IPS DF 19.7 (cell line): ENCODE measurements at regions not wholly inside any gene's neighbourhood (a gene's known extent, or its start where the extent isn't known, plus 50 kb on each side); places are given as distances from the start of the nearest gene placed in this dataset.

Experiments
- DNase-seq: peaks from one replicate; pipeline ENCODE4 v3.0.0-alpha.2; 2013; ENCODE audit warnings: low read depth, low spot score

DNA sequence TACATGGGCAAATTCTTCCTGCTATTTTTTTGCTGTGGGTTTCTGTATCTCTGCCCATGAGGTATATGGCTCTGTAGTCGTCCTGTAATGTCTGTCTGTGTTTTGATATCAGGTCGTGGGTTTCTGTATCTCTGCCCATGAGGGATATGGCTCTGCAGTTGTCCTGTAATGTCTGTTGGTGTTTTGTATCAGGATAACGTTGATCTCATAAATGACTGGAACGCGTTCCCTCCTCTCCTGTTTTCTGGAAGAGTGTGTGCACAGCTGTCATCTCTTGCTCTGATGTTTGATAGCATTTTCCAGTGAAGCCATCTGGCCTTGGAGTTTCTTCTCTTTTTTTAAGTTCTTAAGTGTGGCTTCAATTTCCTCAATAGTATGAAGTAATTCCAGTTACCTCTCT lies 57.2 kb downstream of the SOX1 start:
- no peak for DNase-seq

DNA sequence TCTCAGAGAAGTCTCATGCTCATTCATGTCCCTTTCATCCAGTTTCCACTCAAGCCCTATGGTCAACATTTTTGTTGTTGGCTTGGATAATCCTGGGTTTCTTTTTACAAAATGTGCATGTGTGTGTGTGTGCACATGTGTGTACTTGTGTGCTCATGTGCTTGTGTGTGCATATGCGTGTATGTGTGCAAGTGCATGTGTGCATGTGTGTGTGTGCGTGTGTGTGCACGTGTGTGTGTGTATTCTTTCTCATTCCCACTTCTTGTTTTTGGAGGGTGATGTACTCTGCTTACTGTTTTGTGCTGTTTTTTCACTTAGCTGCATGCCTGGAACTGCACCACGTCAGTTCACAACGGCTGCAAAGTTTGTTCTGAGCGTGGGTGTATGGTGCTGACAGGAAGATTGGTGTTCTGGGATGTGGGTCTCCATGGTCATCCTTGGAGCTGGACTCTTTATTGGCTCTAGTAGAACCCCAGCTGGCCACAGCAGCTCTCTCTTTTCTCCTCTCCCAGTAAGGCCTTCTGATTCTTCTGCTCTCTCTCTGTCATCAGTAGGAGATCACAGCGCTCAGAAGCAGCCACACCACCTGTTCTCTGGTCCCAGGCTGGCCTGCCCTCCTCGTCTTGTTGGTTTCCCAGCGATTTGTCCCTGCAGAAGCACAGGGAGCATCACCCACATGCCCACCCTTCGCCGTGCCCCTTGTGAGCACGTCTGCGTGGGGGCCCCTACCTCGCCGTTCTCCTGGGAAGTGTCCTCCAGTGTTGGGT lies 60.8 kb downstream of the SOX1 start:
- DNase-seq, result no peak

DNA sequence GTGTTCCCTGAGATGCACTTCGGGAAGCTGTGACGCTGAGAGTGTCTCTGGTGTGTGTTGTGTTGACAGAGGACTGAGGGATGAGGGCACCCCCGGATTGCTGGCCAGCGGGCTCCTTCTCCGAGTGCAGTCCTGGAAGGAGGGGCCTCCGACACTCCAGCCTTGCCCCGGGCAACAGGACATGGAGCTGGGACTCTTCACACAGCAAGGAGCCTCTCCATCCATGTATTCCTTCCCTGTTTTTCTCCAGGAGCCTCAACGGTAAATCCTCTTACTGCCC lies 61.3 kb downstream of the SOX1 start:
- no peak for DNase-seq

DNA sequence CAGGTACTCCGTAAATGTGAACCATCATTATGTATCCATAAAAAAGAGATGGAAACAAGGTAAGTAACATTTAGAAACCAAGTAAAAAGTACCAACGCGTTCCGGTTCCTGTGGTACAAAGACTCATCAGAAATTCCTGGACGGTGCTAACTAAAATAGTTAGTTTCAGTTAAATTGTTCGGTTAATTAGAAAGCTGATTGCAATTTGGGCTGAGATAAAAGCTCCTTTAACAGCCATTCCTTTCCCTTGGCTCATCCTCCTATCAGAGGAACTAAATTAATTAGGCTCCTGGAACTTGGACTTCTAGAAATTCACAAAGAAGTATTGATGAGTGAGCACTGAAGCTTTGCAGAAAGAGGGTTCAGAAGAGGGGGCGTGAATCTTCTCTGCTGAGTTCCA lies 63.5 kb downstream of the SOX1 start:
- no peak for DNase-seq

DNA sequence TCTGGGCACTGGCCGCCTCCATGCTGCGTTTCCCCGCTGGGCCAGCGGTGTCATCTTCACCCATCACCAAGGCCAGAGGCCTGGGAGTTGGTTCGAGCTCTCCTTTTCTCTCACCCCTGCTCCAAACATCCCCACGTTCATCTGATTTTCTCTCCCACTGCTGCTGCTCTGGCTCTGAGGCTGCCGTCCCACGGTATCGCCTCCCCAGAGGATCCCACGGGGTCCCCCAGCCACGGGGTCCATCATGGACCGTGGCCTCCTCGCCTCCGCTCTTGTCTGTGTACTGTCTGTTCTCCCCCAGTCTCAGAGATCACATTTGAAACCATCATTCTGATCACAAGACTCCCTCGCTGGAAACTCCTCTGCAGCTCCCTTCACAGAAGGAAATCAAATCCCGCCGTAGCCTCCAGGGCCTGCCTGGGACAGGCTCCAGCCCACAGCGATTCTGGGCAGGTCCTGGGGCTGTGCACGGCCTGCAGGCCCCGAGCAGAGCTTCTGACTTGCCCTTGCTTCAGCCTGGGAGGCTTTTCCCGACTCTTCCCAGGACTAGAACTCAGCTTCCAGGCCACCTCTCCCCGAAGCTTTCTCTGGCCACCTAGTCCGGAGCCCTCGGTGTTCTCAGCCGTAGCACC lies 64.2 kb downstream of the SOX1 start:
- DNase-seq, result no peak

DNA sequence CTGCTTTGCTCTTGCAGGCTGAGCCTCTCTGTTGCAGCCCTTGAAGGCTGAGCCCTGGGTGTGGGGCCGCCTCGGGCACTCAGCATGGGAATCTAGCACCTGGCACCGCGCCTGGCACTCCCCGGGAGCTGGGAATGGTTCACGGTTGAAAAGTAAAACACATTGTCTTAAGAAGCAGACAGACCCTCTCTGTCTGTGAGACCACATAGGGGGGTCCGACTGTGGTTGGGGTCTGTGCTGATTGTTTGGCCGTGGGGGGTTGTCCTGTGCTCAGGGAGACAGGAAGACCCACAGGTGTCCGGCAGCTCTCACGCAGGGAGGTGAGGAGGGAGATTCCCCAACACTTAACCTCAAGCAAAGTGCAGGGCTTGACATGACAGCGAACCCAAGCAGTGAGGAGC lies 64.8 kb downstream of the SOX1 start:
- DNase-seq, result no peak

DNA sequence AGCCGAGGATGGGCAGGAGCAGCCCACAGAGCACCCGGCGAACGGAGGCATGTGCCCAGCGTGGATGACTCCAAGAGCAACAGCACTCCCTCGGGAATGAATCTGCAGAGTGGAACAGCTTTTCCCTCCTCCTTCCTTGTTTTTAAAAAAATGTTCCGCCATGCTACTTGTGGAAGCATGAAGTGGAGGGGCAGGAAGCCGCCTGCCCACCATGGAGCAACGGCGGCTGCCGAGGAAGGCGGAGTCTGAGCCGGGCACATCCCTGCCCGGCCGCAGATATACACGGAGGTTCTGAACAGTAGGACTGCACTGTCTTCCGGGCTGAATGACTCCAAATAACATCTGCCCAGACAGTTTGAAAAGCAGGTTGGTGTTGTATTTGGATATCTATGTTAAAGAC lies 65.2 kb downstream of the SOX1 start:
- DNase-seq, result no peak

DNA sequence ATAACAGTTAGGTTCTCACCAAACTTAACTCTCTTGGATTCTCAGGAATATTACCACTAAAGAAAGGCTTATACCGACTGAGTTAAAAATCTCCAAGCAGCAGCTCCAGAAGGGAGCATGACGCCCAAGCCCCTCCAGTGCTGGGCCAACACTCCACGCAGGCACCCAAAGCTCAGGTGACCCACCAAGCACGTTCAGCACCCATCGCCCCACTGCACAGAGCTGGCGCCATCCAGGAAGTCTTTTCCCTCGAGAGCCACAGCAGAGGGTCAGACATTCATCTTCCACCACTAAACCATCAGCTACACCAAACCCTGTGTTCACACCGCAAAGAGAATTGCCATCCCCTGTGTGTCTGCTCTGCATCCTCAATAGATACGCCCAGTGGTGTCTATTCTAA lies 65.7 kb downstream of the SOX1 start:
- DNase-seq, result no peak

DNA sequence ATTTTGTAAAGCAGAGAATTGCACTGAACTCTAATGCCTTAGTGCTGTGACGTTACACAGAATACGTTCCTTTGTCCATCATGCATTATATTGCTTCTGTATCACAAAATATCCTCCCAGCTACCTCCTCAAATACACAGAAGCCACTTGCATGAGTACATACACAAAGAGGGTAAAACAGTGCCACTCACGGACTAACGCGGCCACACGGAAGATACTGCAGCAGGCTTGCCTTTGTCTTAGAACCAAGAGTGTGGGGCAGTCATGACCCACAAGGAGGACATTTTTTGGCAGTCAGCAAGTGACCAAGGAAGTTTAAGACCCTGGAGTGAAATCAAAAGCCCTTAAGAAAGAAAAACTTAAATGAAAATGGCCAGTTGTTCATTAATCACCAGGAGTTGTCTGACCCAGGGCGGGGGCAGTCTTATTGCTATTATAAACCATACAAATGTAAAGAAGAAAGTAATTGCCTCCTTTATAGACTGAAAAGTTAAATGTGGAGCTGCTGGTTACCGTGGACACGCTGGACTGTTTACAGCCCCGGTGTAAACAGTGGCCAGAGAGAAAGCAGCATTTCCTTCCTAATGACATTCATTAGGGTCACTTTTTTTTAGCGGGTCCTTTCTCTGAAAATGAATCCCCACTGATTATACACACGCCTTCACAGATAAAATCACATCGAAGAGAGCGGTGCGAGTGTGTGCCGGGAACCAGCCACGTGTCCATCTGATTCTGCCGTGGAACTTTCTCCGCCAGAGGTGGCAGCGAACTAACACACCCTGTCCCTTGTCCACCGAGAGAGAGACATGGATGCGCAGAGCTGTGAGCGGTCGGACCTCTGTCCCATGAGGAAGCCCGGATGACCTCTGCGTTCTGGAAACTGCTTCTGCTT lies 66.8 kb downstream of the SOX1 start:
- no peak for DNase-seq

DNA sequence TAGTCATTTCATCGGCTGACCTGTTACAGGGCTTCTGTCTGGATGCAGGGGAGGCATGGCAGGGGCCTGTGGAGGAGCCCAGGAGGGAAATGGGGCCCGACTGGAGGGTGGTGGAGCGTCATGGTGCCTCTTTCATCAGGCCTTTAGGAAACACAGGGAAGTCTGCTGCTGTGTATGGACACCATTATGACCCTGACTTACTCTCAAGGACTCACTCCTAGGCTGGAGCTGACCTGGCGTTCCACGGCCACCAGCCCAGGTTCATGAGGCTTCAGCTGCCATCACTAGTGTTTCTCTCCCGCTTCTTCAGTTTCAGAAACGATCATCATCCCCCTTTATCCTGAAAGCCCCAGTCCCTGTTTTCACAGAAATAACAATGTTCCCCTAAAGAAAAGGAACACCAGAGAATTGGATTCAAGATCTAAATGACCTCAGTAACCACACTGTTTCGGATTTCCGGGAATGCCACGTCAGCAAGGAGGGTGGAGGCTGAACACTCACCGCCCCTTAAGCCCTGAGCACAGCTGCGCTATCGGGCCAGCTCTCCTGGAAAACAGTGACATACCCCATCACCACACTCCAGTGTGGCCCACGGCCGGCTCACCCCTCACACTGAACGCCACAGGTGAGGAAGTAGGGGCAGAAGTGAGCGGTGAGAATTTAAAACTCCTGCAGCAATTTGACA lies 67.6 kb downstream of the SOX1 start:
- no peak for DNase-seq

DNA sequence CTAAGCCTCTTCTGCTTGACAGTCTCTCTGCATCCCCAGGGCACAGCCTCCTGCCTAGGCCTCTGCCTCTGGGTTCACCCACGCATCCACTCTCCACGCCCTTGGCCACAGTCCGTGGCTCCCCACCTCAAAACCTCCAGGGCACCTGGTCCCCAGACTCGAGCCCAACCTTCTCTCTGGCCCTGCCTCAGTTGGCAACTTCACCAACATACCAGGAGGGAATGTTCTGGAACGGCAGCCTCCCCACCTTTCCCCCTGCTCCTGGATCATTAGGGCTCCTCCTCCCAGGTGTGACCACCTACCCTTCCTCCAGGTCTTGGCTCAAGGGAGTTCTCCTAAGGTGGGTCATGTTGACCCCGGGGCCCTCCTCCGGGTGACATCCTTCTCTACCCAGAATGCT lies 69.1 kb downstream of the SOX1 start:
- no peak for DNase-seq

DNA sequence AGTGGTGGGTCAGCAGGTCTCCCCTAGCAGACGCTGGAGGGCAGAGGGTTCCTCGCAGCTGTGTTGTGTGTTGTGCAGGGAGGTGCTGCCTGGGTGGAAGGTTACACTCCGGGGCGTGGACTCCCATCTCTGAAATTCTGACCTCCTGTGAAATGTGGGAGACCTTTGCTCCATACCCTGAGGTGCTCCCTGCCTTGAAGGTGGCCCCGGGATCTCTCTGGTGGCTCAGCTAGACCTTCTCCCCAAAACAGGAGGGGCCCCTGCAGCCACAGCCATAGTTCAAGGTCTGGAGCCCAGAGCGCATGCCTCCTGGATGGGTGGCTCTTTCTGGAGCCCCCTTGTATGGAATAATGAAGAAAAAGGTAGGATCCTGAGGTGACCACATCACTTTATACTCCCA lies 70.2 kb downstream of the SOX1 start:
- no peak for DNase-seq

DNA sequence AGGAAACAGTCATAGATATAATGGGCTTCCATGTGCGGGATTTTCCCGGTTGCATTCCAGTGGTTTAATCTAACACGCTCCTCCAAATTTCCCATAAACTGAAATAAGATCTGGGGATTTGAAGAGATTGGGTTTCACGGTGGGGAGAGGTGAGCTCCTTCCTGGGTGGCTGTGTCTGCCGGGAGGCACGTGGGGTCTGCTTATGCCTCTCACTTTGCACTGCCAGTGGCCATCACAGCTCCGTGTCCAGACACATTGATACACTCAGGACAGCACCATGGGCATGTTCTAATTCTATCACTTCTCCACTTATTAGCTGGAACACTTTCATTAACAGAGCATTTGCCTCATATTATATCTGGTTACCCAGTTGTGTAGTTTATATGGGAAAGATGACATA lies 73.4 kb downstream of the SOX1 start:
- DNase-seq, result no peak

DNA sequence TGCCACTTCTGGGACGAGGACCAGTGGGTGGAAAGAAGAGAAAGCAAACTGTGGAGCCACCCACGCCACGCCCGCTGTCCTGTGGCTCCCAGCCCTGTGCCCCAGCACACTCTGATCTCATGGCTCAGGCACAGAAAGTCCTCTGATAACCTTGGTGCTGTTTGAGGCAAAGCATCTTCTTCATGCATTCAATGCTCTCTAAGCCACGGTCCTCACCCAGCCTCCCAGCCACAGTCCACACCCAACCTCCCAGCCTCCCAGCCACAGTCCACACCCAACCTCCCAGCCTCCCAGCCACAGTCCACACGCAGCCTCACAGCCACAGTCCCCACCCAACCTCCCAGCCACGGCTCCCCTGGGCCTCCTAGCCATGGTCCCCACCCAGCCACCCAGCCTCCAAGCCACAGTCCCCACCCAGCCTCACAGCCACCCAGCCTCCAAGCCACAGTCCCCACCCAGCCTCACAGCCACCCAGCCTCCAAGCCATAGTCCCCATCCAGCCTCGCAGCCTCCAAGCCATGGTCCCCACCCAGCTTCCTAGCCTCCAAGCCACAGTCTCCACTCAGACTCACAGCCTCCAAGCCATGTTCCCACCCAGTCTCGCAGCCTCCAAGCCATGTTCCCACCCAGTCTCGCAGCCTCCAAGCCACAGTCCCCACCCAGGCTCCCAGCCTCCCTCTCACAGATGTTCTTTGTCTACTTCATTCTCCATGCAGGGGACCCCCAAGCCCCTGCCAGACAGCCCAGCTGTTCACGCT lies 74.9 kb downstream of the SOX1 start:
- DNase-seq, result no peak

DNA sequence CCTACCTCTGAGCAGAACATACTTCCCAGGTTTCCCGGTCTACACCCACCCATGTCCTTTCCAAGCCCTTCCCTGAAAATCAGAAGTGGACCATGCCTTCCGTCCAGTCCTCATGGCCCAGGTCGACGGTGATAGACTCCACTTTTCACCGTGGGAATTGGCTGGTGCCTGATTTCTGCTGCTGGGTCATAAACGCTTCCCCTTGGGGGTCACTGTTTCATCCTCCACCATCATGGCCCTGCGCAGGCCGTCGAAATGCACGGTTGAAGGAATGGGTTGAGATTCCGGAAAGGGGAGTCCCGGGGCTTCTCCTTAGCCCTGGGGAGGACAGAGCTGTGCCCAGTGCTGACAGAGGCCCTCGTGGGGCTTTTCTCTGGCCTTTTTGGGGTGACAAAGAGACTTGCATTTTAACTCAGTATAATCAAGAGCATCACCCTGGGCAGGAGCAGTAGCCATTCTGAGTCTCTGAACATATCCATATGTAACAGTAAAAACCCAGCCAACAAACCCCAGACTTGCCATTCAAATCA lies 75.5 kb downstream of the SOX1 start:
- no peak for DNase-seq

DNA sequence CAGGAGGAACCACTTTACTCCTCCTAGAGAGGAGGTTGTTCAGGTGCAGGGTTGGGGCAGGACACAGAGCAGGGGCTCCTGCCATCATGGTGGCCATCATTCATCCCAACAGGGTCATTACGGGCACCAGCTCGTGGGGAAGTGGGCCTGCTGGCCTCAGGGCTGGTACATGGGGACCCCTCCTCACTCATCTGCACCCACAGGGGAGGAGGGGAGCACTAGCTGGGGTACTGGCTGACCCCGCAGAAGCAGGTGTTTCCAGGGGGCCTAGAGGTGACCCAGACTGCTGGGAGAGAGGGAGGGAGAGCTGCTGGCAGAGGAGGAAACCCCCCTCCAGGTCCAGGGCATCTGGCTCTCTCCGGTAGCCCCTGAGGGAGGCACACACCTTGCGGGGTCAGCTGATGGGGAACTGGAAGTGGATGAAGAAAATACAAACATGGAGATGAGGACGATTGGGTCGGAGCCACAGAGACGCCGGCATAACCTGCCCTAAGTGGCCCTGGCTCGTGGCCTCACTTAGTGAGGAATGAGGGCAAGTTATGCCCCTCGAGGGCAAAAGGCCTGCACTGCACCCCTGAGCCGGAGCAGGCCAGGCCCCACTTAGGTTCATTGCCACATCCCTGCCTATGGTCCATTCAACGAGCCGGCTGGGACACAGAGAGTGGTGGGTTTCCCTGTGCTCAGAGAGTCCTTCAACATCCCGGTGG lies 76.2 kb downstream of the SOX1 start:
- DNase-seq, result no peak

DNA sequence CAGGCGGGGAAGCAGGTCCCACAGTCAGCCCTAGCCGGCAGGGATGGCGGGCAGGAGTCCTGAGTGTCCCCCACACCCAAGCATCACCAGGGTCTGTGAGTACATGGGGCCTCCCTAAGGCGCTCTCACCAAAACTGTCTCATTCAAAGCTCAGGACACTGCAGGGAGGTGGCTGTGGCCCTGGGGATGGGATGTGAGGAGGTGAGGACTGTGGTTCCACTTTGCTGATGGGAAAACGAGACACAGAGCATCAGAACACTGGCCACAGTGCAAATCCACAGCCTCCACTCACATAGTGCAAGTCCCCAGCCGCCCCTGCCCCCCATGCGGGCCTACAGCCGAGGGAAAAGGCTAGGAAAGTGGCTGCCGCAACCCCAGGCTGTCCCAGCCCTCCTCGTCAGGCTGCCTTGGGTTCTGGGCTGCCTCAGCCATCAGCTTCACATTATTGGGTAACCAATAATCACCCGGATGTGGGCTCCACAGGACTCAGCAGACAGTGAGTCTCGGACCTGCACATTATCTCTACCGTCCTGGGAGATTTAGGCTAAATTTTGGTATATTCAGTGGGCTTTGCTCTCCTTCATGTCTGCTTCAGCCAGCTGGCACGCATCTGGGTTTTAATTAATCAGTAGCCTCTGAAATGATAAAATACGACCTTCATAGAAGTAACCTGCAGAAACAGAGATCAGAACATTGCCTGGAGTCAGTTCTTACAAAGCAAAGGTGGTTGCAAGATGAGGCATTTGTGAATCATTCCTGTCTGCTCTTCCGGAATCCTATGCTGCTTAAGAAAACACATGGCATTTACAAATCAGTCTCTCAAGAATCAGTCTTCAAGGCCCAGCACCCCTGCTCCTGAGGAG lies 77.0 kb downstream of the SOX1 start:
- DNase-seq, result no peak

DNA sequence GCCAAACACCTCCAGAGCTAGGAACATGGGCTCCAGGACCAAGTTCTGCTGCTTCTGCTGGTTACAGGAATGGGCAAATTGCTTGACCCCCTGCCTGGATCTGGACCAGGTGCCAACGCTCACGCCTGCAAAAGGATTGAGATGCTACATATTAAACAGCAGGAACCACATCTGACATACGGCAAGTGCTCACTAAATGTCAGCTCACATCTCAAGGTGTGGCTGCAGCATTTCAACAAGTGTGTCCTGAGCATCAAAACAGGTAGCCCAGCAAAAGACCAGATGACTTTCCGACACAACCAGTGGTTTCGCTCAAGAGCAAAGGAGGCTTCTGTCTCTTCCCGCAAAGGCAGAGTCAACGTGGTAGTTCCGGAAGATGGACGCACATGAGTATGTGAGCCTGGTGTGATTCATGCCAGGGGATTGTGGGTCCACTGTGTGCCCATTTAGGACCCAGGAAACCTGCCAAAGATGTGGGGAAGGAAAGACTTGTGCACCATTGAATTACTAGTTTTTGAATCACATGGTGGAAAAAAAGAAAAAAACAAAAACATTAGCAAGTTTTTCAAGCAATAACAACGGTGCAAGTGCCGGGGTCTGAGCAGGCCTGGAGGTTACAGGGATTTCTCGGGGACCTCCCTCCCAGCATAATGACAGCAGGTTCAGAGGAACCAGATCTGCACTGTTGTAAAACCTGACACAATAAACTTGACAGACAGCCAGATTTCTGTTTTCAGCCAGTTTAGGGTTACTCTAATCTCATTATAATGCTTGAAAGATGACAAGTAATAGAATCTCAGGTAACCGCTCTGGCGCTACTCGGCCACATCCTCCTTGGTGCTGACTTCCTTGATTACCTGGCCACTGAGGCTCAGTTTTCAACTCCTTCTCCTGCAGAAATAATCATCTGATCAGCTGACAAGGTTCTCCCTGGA lies 77.9 kb downstream of the SOX1 start:
- no peak for DNase-seq
